Osteoblast (primary cell): ENCODE measurements at regions not wholly inside any gene's neighbourhood (a gene's known extent, or its start where the extent isn't known, plus 50 kb on each side); places are given as distances from the start of the nearest gene placed in this dataset.

Experiments
- DNase-seq: peaks from one replicate; pipeline ENCODE4 v3.0.0; 2011; ENCODE audit warnings: low spot score, mixed read lengths; ENCODE audit not compliant: insufficient read length; ENCODE audit errors: missing footprints
- H2AFZ ChIP-seq: 2 replicates; pipeline ENCODE4 v1.6.0; 2011; ENCODE audit warnings: mild to moderate bottlenecking, low read length
- H3K27ac ChIP-seq: 2 replicates; pipeline ENCODE4 v1.5.1; 2011; ENCODE audit warnings: mild to moderate bottlenecking, low read depth, low read length, moderate library complexity
- H3K27me3 ChIP-seq: 2 replicates; pipeline ENCODE4 v1.6.0; 2012; ENCODE audit warnings: mild to moderate bottlenecking, control low read depth, inconsistent platforms, low read length, moderate library complexity; ENCODE audit not compliant: insufficient read depth
- H3K36me3 ChIP-seq: 2 replicates; pipeline ENCODE4 v1.5.1; 2011; ENCODE audit warnings: mild to moderate bottlenecking, low read length, control low read depth, moderate library complexity; ENCODE audit not compliant: insufficient read depth
- H3K4me1 ChIP-seq: 2 replicates; pipeline ENCODE4 v1.5.1; 2011; ENCODE audit warnings: mild to moderate bottlenecking, low read length, control low read depth, moderate library complexity; ENCODE audit not compliant: insufficient read depth
- H3K4me2 ChIP-seq: 2 replicates; pipeline ENCODE4 v1.6.0; 2011; ENCODE audit warnings: mild to moderate bottlenecking, low read length; ENCODE audit not compliant: insufficient read depth
- H3K4me3 ChIP-seq: fragments of 200-600 bp; sonication (generic); 3 replicates; pipeline ENCODE4 v1.5.1; 2012; ENCODE audit warnings: mild to moderate bottlenecking, low read length, inconsistent platforms; ENCODE audit not compliant: insufficient read depth
- H3K79me2 ChIP-seq: 2 replicates; pipeline ENCODE4 v1.6.0; 2012; ENCODE audit warnings: mild to moderate bottlenecking, low read length, control low read depth, inconsistent platforms; ENCODE audit not compliant: insufficient read depth
- H3K9me3 ChIP-seq: 2 replicates; pipeline ENCODE4 v1.5.1; 2011; ENCODE audit warnings: low read depth, low read length, control low read depth
- H4K20me1 ChIP-seq: 2 replicates; pipeline ENCODE4 v1.6.0; 2012; ENCODE audit warnings: mild to moderate bottlenecking, low read length, control low read depth; ENCODE audit not compliant: insufficient read depth
- TF ChIP-seq, protein P1 (sequence below): IDR thresholded peaks from 2 replicates; pipeline ENCODE4 v1.5.1; 2011; ENCODE audit warnings: mild to moderate bottlenecking, low read depth, low read length, moderate library complexity; ENCODE audit errors: extremely low read depth

GRCh38 chr22:49066619-49067018 is 761.1 kb downstream of the BRD1 start:
- no peak overlapping the region for H3K27ac ChIP-seq

GRCh38 chr22:49064836-49065235 is 762.8 kb downstream of the BRD1 start:
- Histone ChIP-seq H3K27me3 (no peaks in the 10 kb centered on the region), H3K36me3 (no peaks in the 10 kb centered on the region), H3K79me2 (no peaks in the 10 kb centered on the region), H3K4me3 (no peak overlapping the region), H3K27ac (no peak overlapping the region), H3K4me1 (no peaks in the 10 kb centered on the region), H3K9me3 (no peaks in the 10 kb centered on the region), H2AFZ (no peak overlapping the region), H4K20me1 (no peaks in the 10 kb centered on the region), H3K4me2 (no peak overlapping the region)
- TF ChIP-seq, protein P1, sequence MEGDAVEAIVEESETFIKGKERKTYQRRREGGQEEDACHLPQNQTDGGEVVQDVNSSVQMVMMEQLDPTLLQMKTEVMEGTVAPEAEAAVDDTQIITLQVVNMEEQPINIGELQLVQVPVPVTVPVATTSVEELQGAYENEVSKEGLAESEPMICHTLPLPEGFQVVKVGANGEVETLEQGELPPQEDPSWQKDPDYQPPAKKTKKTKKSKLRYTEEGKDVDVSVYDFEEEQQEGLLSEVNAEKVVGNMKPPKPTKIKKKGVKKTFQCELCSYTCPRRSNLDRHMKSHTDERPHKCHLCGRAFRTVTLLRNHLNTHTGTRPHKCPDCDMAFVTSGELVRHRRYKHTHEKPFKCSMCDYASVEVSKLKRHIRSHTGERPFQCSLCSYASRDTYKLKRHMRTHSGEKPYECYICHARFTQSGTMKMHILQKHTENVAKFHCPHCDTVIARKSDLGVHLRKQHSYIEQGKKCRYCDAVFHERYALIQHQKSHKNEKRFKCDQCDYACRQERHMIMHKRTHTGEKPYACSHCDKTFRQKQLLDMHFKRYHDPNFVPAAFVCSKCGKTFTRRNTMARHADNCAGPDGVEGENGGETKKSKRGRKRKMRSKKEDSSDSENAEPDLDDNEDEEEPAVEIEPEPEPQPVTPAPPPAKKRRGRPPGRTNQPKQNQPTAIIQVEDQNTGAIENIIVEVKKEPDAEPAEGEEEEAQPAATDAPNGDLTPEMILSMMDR: no peak
- no peak for DNase-seq

More at GRCh38 chr22:49066619-49067018, 761.1 kb downstream of the BRD1 start:
- no peaks in the 10 kb centered on the region for H4K20me1 ChIP-seq
- TF ChIP-seq, protein P1: no peak
- H3K79me2 ChIP-seq: no peaks in the 10 kb centered on the region
- no peaks in the 10 kb centered on the region for H3K36me3 ChIP-seq
- no peak overlapping the region for H3K4me2 ChIP-seq
- H3K9me3 ChIP-seq: no peaks in the 10 kb centered on the region
- H3K27me3 ChIP-seq: no peaks in the 10 kb centered on the region
- H3K4me3 ChIP-seq: no peak overlapping the region
- no peak overlapping the region for H2AFZ ChIP-seq
- no peaks in the 10 kb centered on the region for H3K4me1 ChIP-seq
- DNase-seq: no peak

- TF ChIP-seq, protein P1: no peak
- no peaks in the 10 kb centered on the region for H3K27me3 ChIP-seq
- H3K79me2 ChIP-seq: no peaks in the 10 kb centered on the region
- no peak overlapping the region for H2AFZ ChIP-seq
- no peaks in the 10 kb centered on the region for H3K4me1 ChIP-seq
- H4K20me1 ChIP-seq: no peaks in the 10 kb centered on the region
- DNase-seq: no peak
- H3K27ac ChIP-seq: no peak overlapping the region
- no peak overlapping the region for H3K4me3 ChIP-seq
- no peak overlapping the region for H3K4me2 ChIP-seq
- no peaks in the 10 kb centered on the region for H3K9me3 ChIP-seq
- no peaks in the 10 kb centered on the region for H3K36me3 ChIP-seq
Measured at GRCh38 chr22:49063545-49063890, 764.2 kb downstream of the BRD1 start.

DNA sequence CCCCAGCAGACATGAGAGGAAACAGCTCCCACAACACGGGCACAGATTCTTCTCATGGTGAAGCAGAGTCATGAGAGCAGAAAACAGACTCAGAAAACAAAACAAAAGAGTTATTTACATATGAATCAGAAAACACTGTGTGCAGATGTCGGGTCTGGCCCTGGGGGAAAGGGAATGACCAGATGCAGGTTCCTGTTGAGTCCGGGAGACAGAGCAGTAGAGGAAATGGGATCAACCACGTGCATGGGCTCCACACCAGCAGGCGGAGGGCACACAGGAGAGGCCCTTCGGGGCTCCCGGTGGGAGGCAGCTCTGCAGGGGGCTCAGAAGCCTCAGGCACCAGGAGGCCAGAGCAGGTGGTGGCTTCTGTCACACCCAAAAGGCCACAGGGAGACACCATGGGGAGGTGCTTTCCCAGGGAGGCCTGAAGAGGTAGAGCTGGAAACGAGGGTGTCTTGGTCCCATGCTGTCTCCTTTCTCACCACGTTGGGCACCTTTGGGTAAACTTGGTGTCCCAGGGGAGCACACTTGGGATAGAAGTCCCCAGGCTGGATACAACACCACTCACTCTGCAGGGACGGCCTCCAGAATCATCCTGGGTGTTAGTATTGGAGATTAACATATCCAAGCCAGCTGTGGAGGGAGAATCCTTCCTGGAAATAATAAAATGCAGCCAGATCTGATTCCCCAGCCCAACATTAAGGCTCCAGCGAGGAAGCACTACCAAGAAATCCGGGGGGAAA is 764.7 kb downstream of the BRD1 start:
- Histone ChIP-seq H3K27me3 (no peaks in the 10 kb centered on the region), H3K9me3 (no peaks in the 10 kb centered on the region), H3K4me2 (no peak overlapping the region), H3K79me2 (no peaks in the 10 kb centered on the region), H3K36me3 (no peaks in the 10 kb centered on the region), H3K27ac (no peak overlapping the region), H3K4me3 (no peak overlapping the region), H2AFZ (no peak overlapping the region), H3K4me1 (no peaks in the 10 kb centered on the region), H4K20me1 (no peaks in the 10 kb centered on the region)
- DNase-seq: no peak
- TF ChIP-seq, protein P1: no peak
